WTC11 (cell line): ENCODE measurements at regions not wholly inside any gene's neighbourhood (a gene's known extent, or its start where the extent isn't known, plus 50 kb on each side); places are given as distances from the start of the nearest gene placed in this dataset.

Experiments used
- ATAC-seq: fragments of 200-7000 bp; cut with Tn5 transposase; 2 replicates; pipeline ENCODE4 v1.10.0; 2021; ENCODE audit warnings: mild to moderate bottlenecking, moderate library complexity
- CTCF ChIA-PET: fragments of 300-600 bp; sonication (Branson Sonifier 250); formaldehyde crosslinking; loops from one replicate; lab custom pipeline; 2021; ENCODE audit warnings: antibody characterized with exemption; lab: Charles Lee
- POLR2A ChIA-PET: fragments of 350-600 bp; sonication (Branson Sonifier 250); formaldehyde crosslinking; loops from one replicate; lab custom pipeline; 2021; ENCODE audit warnings: antibody characterized with exemption; lab: Charles Lee
- DNase-seq: peaks from one replicate; pipeline ENCODE4 v3.0.0; 2021; ENCODE audit warnings: low spot score
- H3K27ac Mint-ChIP-seq: 2 replicates; pipeline ENCODE4 v1.8.0; 2021; ENCODE audit warnings: mixed read lengths
- H3K27me3 Mint-ChIP-seq: 2 replicates; pipeline ENCODE4 v1.8.0; 2021; ENCODE audit warnings: low read depth, mild to moderate bottlenecking, moderate library complexity, mixed read lengths
- H3K36me3 Mint-ChIP-seq: 2 replicates; pipeline ENCODE4 v1.8.0; 2021; ENCODE audit warnings: mixed read lengths
- H3K4me1 Mint-ChIP-seq: 2 replicates; pipeline ENCODE4 v1.8.0; 2022; ENCODE audit warnings: mixed read lengths
- H3K4me3 Mint-ChIP-seq: 2 replicates; pipeline ENCODE4 v1.8.0; 2021; ENCODE audit warnings: mild to moderate bottlenecking, moderate library complexity, mixed read lengths
- H3K9me3 Mint-ChIP-seq: 2 replicates; pipeline ENCODE4 v1.8.0; 2021; ENCODE audit warnings: mixed read lengths
- ARID4B ChIP-seq: sonication (generic); formaldehyde crosslinking; IDR thresholded peaks from 2 replicates; pipeline ENCODE4 v1.8.0; 2023; ENCODE audit warnings: missing genetic modification reagents, mild to moderate bottlenecking, borderline replicate concordance
- CBFB ChIP-seq: sonication (generic); formaldehyde crosslinking; IDR thresholded peaks from 2 replicates; pipeline ENCODE4 v1.8.1; 2022; ENCODE audit warnings: mild to moderate bottlenecking, low read depth, missing genetic modification reagents
- CDX4 ChIP-seq: fragments of 250-450 bp; sonication (Bioruptor Pico); IDR thresholded peaks from 2 replicates; pipeline ENCODE4 v1.9.0; 2021; ENCODE audit warnings: moderate library complexity, mild to moderate bottlenecking, inconsistent platforms, borderline replicate concordance
- CREB1 ChIP-seq: sonication (generic); formaldehyde crosslinking; IDR thresholded peaks from 2 replicates; pipeline ENCODE4 v1.8.0; 2023; ENCODE audit warnings: mild to moderate bottlenecking, missing genetic modification reagents
- ERG ChIP-seq: fragments of 250-450 bp; sonication (Bioruptor Pico); IDR thresholded peaks from 2 replicates; pipeline ENCODE4 v1.8.0; 2021; ENCODE audit warnings: mild to moderate bottlenecking
- FOXK1 ChIP-seq: sonication (generic); formaldehyde crosslinking; IDR thresholded peaks from 2 replicates; pipeline ENCODE4 v1.8.0; 2022; ENCODE audit warnings: mild to moderate bottlenecking, moderate library complexity, missing genetic modification reagents
- FOXP1 ChIP-seq: sonication (generic); formaldehyde crosslinking; IDR thresholded peaks from 2 replicates; pipeline ENCODE4 v1.8.0; 2022; ENCODE audit warnings: missing genetic modification reagents, mild to moderate bottlenecking, moderate library complexity, borderline replicate concordance
- FOXP4 ChIP-seq: sonication (generic); formaldehyde crosslinking; IDR thresholded peaks from 2 replicates; pipeline ENCODE4 v1.8.0; 2022; ENCODE audit warnings: mild to moderate bottlenecking, missing genetic modification reagents
- HMGA2 ChIP-seq: fragments of 250-450 bp; sonication (Bioruptor Pico); IDR thresholded peaks from 2 replicates; pipeline ENCODE4 v1.4.0; 2021; ENCODE audit warnings: mild to moderate bottlenecking, moderate library complexity
- HMGXB4 ChIP-seq: sonication (generic); formaldehyde crosslinking; IDR thresholded peaks from 2 replicates; pipeline ENCODE4 v1.8.1; 2023; ENCODE audit warnings: mild to moderate bottlenecking, moderate library complexity, missing genetic modification reagents
- IRF2 ChIP-seq: sonication (generic); formaldehyde crosslinking; IDR thresholded peaks from 2 replicates; pipeline ENCODE4 v1.8.0; 2022; ENCODE audit warnings: low read depth, missing genetic modification reagents, borderline replicate concordance
- MXD4 ChIP-seq: fragments of 250-450 bp; sonication (Bioruptor Pico); IDR thresholded peaks from 2 replicates; pipeline ENCODE4 v1.8.0; 2021; ENCODE audit warnings: mild to moderate bottlenecking, moderate library complexity, borderline replicate concordance
- MYBL2 ChIP-seq: sonication (generic); formaldehyde crosslinking; IDR thresholded peaks from 2 replicates; pipeline ENCODE4 v1.8.1; 2023; ENCODE audit warnings: mild to moderate bottlenecking, moderate library complexity, missing genetic modification reagents
- NFATC4 ChIP-seq: fragments of 250-450 bp; sonication (Bioruptor Pico); IDR thresholded peaks from 2 replicates; pipeline ENCODE4 v1.9.0; 2021; ENCODE audit warnings: mild to moderate bottlenecking
- PREB ChIP-seq: sonication (generic); formaldehyde crosslinking; IDR thresholded peaks from 2 replicates; pipeline ENCODE4 v1.8.1; 2022; ENCODE audit warnings: mild to moderate bottlenecking, missing genetic modification reagents, moderate library complexity, borderline replicate concordance
- RELA ChIP-seq: sonication (generic); formaldehyde crosslinking; IDR thresholded peaks from 2 replicates; pipeline ENCODE4 v1.8.1; 2022; ENCODE audit warnings: missing genetic modification reagents, mild to moderate bottlenecking, borderline replicate concordance
- SMAD3 ChIP-seq: sonication (generic); formaldehyde crosslinking; IDR thresholded peaks from 2 replicates; pipeline ENCODE4 v1.8.0; 2022; ENCODE audit warnings: missing genetic modification reagents, mild to moderate bottlenecking, borderline replicate concordance
- TCF7 ChIP-seq: sonication (generic); formaldehyde crosslinking; IDR thresholded peaks from 2 replicates; pipeline ENCODE4 v1.8.0; 2022; ENCODE audit warnings: mild to moderate bottlenecking, low read depth, missing genetic modification reagents, moderate library complexity
- ZBTB43 ChIP-seq: sonication (generic); formaldehyde crosslinking; IDR thresholded peaks from 2 replicates; pipeline ENCODE4 v1.8.1; 2023; ENCODE audit warnings: mild to moderate bottlenecking, missing genetic modification reagents
- ZNF121 ChIP-seq: sonication (generic); formaldehyde crosslinking; IDR thresholded peaks from 2 replicates; pipeline ENCODE4 v1.8.0; 2023; ENCODE audit warnings: missing genetic modification reagents
- ZNF263 ChIP-seq: sonication (generic); formaldehyde crosslinking; IDR thresholded peaks from 2 replicates; pipeline ENCODE4 v1.8.1; 2022; ENCODE audit warnings: low read depth, mild to moderate bottlenecking, moderate library complexity, missing genetic modification reagents
- ZNF396 ChIP-seq: fragments of 250-450 bp; sonication (Bioruptor Pico); IDR thresholded peaks from 2 replicates; pipeline ENCODE4 v1.8.0; 2021; ENCODE audit warnings: mild to moderate bottlenecking, moderate library complexity, borderline replicate concordance

- TF ChIP-seq RELA (CRISPR knock-in tag): no peak
- no peak for TF ChIP-seq TCF7 (CRISPR knock-in tag)
- no peak for TF ChIP-seq CBFB (CRISPR knock-in tag)
- no peak for TF ChIP-seq MYBL2 (CRISPR knock-in tag)
- TF ChIP-seq ZNF396: no peak
- TF ChIP-seq HMGA2 (CRISPR knock-in tag): no peak
- TF ChIP-seq ARID4B: no peak
- TF ChIP-seq ZNF263 (CRISPR knock-in tag): no peak
Measured at GRCh38 chr14:101044741-101045140, 141.2 kb upstream of the RTL1 start (continued).

GRCh38 chr14:101045511-101045910, 142.0 kb upstream of the RTL1 start:
- Mint-ChIP-seq H3K36me3 (peaks cover 50% of the 10 kb centered on the region), H3K4me1 (no peaks in the 10 kb centered on the region), H3K4me3 (no peak overlapping the region), H3K27me3 (no peaks in the 10 kb centered on the region), H3K27ac (no peak overlapping the region; the same call in 1 of the 2 replicates), H3K9me3 (peaks cover 13% of the 10 kb centered on the region)
- DNase-seq (no peak), ATAC-seq (no peak)
- POLR2A ChIA-PET: no interaction called here
- TF ChIP-seq PREB (CRISPR knock-in tag): no peak
- TF ChIP-seq ZNF121 (CRISPR knock-in tag): no peak
- CTCF ChIA-PET: no interaction called here

GRCh38 chr14:101046071-101046470, 142.5 kb upstream of the RTL1 start:
- no peak overlapping the region for H3K27ac Mint-ChIP-seq
- H3K4me1 Mint-ChIP-seq: no peaks in the 10 kb centered on the region
- no peaks in the 10 kb centered on the region for H3K27me3 Mint-ChIP-seq
- ChIA-PET CTCF (no interaction called here), POLR2A (no interaction called here)
- DNase-seq (no peak), ATAC-seq (no peak)
- peaks cover 50% of the 10 kb centered on the region for H3K36me3 Mint-ChIP-seq
- H3K9me3 Mint-ChIP-seq: peaks cover 13% of the 10 kb centered on the region
- H3K4me3 Mint-ChIP-seq: no peak overlapping the region
- no peak for TF ChIP-seq SMAD3 (CRISPR knock-in tag)
- no peak for TF ChIP-seq FOXK1 (CRISPR knock-in tag)
- no peak for TF ChIP-seq FOXP1 (CRISPR knock-in tag)
- no peak for TF ChIP-seq CDX4 (CRISPR knock-in tag)
- TF ChIP-seq ZBTB43 (CRISPR knock-in tag): no peak
- TF ChIP-seq ERG (CRISPR knock-in tag): no peak
- no peak for TF ChIP-seq MXD4 (CRISPR knock-in tag)
- TF ChIP-seq NFATC4 (CRISPR knock-in tag): no peak
- TF ChIP-seq CREB1 (CRISPR knock-in tag): no peak
- TF ChIP-seq IRF2 (CRISPR knock-in tag): no peak
- no peak for TF ChIP-seq FOXP4 (CRISPR knock-in tag)
- TF ChIP-seq ZNF263 (CRISPR knock-in tag): no peak
- TF ChIP-seq HMGXB4 (CRISPR knock-in tag): no peak
